Prostate gland (tissue), 2 donors: ENCODE measurements at regions not wholly inside any gene's neighbourhood (a gene's known extent, or its start where the extent isn't known, plus 50 kb on each side); places are given as distances from the start of the nearest gene placed in this dataset.

Experiments
- DNase-seq: peaks from one replicate; pipeline ENCODE4 v3.0.0-alpha.2; 2019; ENCODE audit warnings: low spot score
- H3K27ac ChIP-seq, 2 donors: fragments of 200-600 bp; sonication (generic); 2 replicates each; pipeline ENCODE4 v1.5.1; 2017 to 2019
- H3K27me3 ChIP-seq: fragments of 200-600 bp; sonication (generic); replicated peaks from 2 replicates; pipeline ENCODE4 v1.5.1; 2019; ENCODE audit not compliant: insufficient read depth
- H3K36me3 ChIP-seq, 2 donors: fragments of 200-600 bp; sonication (generic); 1 replicate in 1 of 2; 2 replicates in 1 of 2; pipeline versions ENCODE4 v1.5.1 to v1.8.1; 2017 to 2019
- H3K4me1 ChIP-seq: fragments of 200-600 bp; sonication (generic); replicated peaks from 2 replicates; pipeline ENCODE4 v1.5.1; 2019
- H3K4me3 ChIP-seq, 2 donors: fragments of 200-600 bp; sonication (generic); 2 replicates each; pipeline ENCODE4 v1.5.1; 2017 to 2019
- H3K9me3 ChIP-seq: fragments of 200-600 bp; sonication (generic); 2 replicates; pipeline ENCODE4 v1.5.1; 2017
- CTCF ChIP-seq, 4 experiments: fragments of 200-600 bp in 2 of 4; fragments of 450-650 bp in 2 of 4; sonication (generic) in 2 of 4; IDR thresholded peaks; 1 replicate in 3 of 4; 2 replicates in 1 of 4; pipeline ENCODE4 v1.5.1; 2016 to 2019; ENCODE audit warnings: antibody characterized with exemption in 4 of 4, mild to moderate bottlenecking in 2 of 4, moderate library complexity in 2 of 4
- POLR2A ChIP-seq: fragments of 450-650 bp; IDR thresholded peaks from one replicate; pipeline ENCODE4 v1.6.1; 2016; ENCODE audit warnings: antibody characterized with exemption, mild to moderate bottlenecking
- POLR2AphosphoS5 ChIP-seq: sonication (generic); formaldehyde crosslinking; IDR thresholded peaks from one replicate; pipeline ENCODE4 v1.6.1; 2017; ENCODE audit warnings: antibody characterized with exemption
- WGBS: methylation state at CpG from one replicate; pipeline ENCODE4 v1.1.5; 2018; 5-methylcytosine and 5-hydroxymethylcytosine counted together
- intact Hi-C: fragments of 100-400 bp; cut with DNase I; formaldehyde crosslinking; loops from one replicate; pipeline ENCODE4 v1.14.2; 2022

GRCh38 chr2:66926594-66927112, 470.5 kb upstream of the ETAA1 start:
- Histone ChIP-seq H3K27ac (no peak overlapping the region), H3K4me3 (no peak overlapping the region), H3K9me3 (no peaks in the 10 kb centered on the region), H3K36me3 (no peaks in the 10 kb centered on the region), H3K4me1 (no peaks in the 10 kb centered on the region), H3K27me3 (no peaks in the 10 kb centered on the region)
- intact Hi-C loops = no loop called here
- WGBS = 88% methylated on average over 6 of the region's 6 CpGs
- no peak for DNase-seq
- no peak for TF ChIP-seq POLR2AphosphoS5
- TF ChIP-seq POLR2A = no peak
- no peak for TF ChIP-seq CTCF (IDR thresholded peaks at IDR 0.05)

GRCh38 chr2:66929632-66930338, 467.3 kb upstream of the ETAA1 start:
- TF ChIP-seq CTCF (IDR thresholded peaks at IDR 0.05) (no peak), POLR2AphosphoS5 (peak; percentile 12)
- no peaks in the 10 kb centered on the region for H3K36me3 ChIP-seq
- intact Hi-C loops = no loop called here
- H3K4me1 ChIP-seq = no peaks in the 10 kb centered on the region
- WGBS = 27% methylated on average over 8 of the region's 8 CpGs
- peak; percentile 74 for DNase-seq
- no peaks in the 10 kb centered on the region for H3K9me3 ChIP-seq
- no peaks in the 10 kb centered on the region for H3K27me3 ChIP-seq
- no peak overlapping the region for H3K27ac ChIP-seq
- no peak overlapping the region for H3K4me3 ChIP-seq

- Histone ChIP-seq H3K27me3 (no peaks in the 10 kb centered on the region), H3K4me3 (no peak overlapping the region), H3K36me3 (no peaks in the 10 kb centered on the region), H3K27ac (no peak overlapping the region), H3K9me3 (no peaks in the 10 kb centered on the region), H3K4me1 (no peaks in the 10 kb centered on the region)
- no peak for DNase-seq
- WGBS = 58% methylated on average over 3 of the region's 3 CpGs
- TF ChIP-seq CTCF (IDR thresholded peaks at IDR 0.05) (no peak), POLR2A (no peak), POLR2AphosphoS5 (no peak)
- intact Hi-C loops = no loop called here
These were observed 466.6 kb upstream of the ETAA1 start for GRCh38 chr2:66930339-66931220.

- Histone ChIP-seq H3K36me3 (no peaks in the 10 kb centered on the region), H3K27me3 (no peaks in the 10 kb centered on the region), H3K9me3 (no peaks in the 10 kb centered on the region), H3K4me1 (no peaks in the 10 kb centered on the region), H3K4me3 (no peak overlapping the region), H3K27ac (no peak overlapping the region)
- no peak for DNase-seq
- intact Hi-C loops = no loop called here
- TF ChIP-seq POLR2AphosphoS5 (no peak), CTCF (IDR thresholded peaks at IDR 0.05) (no peak), POLR2A (no peak)
- WGBS = 43% methylated on average over 1 of the region's 1 CpG
These were observed 458.6 kb upstream of the ETAA1 start for GRCh38 chr2:66938471-66938967.
